B cell (primary cell): ENCODE measurements at regions not wholly inside any gene's neighbourhood (a gene's known extent, or its start where the extent isn't known, plus 50 kb on each side); places are given as distances from the start of the nearest gene placed in this dataset.

Source experiments
- ATAC-seq: fragments of 200-7000 bp; cut with Tn5 transposase; one replicate; pipeline ENCODE4 v1.10.0; 2021; ENCODE audit warnings: low read depth, mild to moderate bottlenecking, moderate number of reproducible peaks, moderate library complexity
- CTCF ChIA-PET: fragments of 350-600 bp; sonication (Branson Sonifier 250); formaldehyde crosslinking; loops from one replicate; lab custom pipeline; 2021; ENCODE audit warnings: antibody characterized with exemption, inconsistent platforms; lab: Charles Lee
- POLR2A ChIA-PET: fragments of 350-600 bp; sonication (Branson Sonifier 250); formaldehyde crosslinking; loops from one replicate; lab custom pipeline; 2021; ENCODE audit warnings: antibody characterized with exemption; lab: Charles Lee
- DNase-seq: peaks from one replicate; pipeline ENCODE4 v3.0.0; 2013
- H2AFZ ChIP-seq: 2 replicates; pipeline ENCODE4 v1.6.1; 2012; ENCODE audit warnings: mild to moderate bottlenecking, low read depth, low read length; ENCODE audit not compliant: insufficient read depth, poor library complexity, severe bottlenecking
- H3K27ac ChIP-seq, 2 donors: 1 replicate in 1 of 2; 2 replicates in 1 of 2; pipeline ENCODE4 v1.5.1; 2012 to 2013; ENCODE audit warnings: low read length in 2 of 2, mild to moderate bottlenecking in 2 of 2, moderate library complexity in 1 of 2
- H3K27me3 ChIP-seq, 4 experiments: fragments of 200-600 bp in 1 of 4; sonication (generic) in 1 of 4; replicated peaks in 1 of 4; 1 replicate in 2 of 4; 2 replicates in 2 of 4; pipeline versions ENCODE4 v1.6.1 to v1.7.0; 2013 to 2016; ENCODE audit warnings: low read length in 3 of 4, mild to moderate bottlenecking in 2 of 4, mixed read lengths in 1 of 4, moderate library complexity in 1 of 4; ENCODE audit not compliant: insufficient read depth in 4 of 4, control insufficient read depth in 3 of 4; ENCODE audit errors: control extremely low read depth in 1 of 4
- H3K36me3 ChIP-seq, 2 experiments: replicated peaks in 1 of 2; 1 replicate in 1 of 2; 2 replicates in 1 of 2; pipeline versions ENCODE4 v1.6.1 to v1.7.1; 2013; ENCODE audit warnings: low read length in 1 of 2; ENCODE audit not compliant: insufficient read depth in 2 of 2, control insufficient read depth in 1 of 2; ENCODE audit errors: control extremely low read depth in 1 of 2, extremely low read depth in 1 of 2
- H3K4me1 ChIP-seq, 2 donors: fragments of 200-600 bp in 1 of 2; sonication (generic) in 1 of 2; 1 replicate in 1 of 2; 2 replicates in 1 of 2; pipeline versions ENCODE4 v1.5.1 to v1.6.1; 2013 to 2017; ENCODE audit warnings: low read length in 2 of 2; ENCODE audit not compliant: control insufficient read depth in 2 of 2, insufficient read depth in 2 of 2
- H3K4me2 ChIP-seq: replicated peaks from 2 replicates; pipeline ENCODE3; 2012; ENCODE audit warnings: mild to moderate bottlenecking, low read depth, low read length; ENCODE audit not compliant: poor library complexity, severe bottlenecking
- H3K4me3 ChIP-seq, 5 experiments: fragments of 200-600 bp in 1 of 5; sonication (generic) in 1 of 5; 1 replicate in 3 of 5; 2 replicates in 2 of 5; pipeline versions ENCODE4 v1.5.1 to v1.7.0; 2011 to 2016; ENCODE audit warnings: low read length in 4 of 5, mild to moderate bottlenecking in 4 of 5, low read depth in 2 of 5, control low read depth in 1 of 5, moderate library complexity in 1 of 5; ENCODE audit not compliant: insufficient read depth in 1 of 5; ENCODE audit errors: control extremely low read depth in 1 of 5, extremely low read depth in 1 of 5
- H3K79me2 ChIP-seq: fragments of 200-600 bp; sonication (generic); one replicate; pipeline ENCODE4 v1.6.0; 2016; ENCODE audit warnings: low read length; ENCODE audit not compliant: control insufficient read depth, insufficient read depth
- H3K9ac ChIP-seq: fragments of 200-600 bp; sonication (generic); 2 replicates; pipeline ENCODE4 v1.6.1; 2017; ENCODE audit warnings: mild to moderate bottlenecking, low read length, moderate library complexity
- H3K9me3 ChIP-seq, 3 donors: one replicate each; pipeline versions ENCODE4 v1.6.1 to v1.7.1; 2013; ENCODE audit warnings: low read length in 2 of 3; ENCODE audit not compliant: control insufficient read depth in 2 of 3, insufficient read depth in 1 of 3; ENCODE audit errors: control extremely low read depth in 1 of 3
- H4K20me1 ChIP-seq: 2 replicates; pipeline ENCODE4 v1.6.0; 2012; ENCODE audit warnings: mild to moderate bottlenecking, low read length; ENCODE audit not compliant: insufficient read depth, control insufficient read depth, poor library complexity, severe bottlenecking
- H3K27ac Mint-ChIP-seq: one replicate; pipeline ENCODE4 v1.8.0; 2021; ENCODE audit warnings: mixed read lengths
- H3K27me3 Mint-ChIP-seq: one replicate; pipeline ENCODE4 v1.8.0; 2021; ENCODE audit warnings: mixed read lengths
- H3K4me1 Mint-ChIP-seq: one replicate; pipeline ENCODE4 v1.8.0; 2021; ENCODE audit warnings: mixed read lengths
- H3K4me3 Mint-ChIP-seq: one replicate; pipeline ENCODE4 v1.8.0; 2021; ENCODE audit warnings: mixed read lengths
- H3K9me3 Mint-ChIP-seq: one replicate; pipeline ENCODE4 v1.8.0; 2022; ENCODE audit warnings: mixed read lengths; ENCODE audit not compliant: insufficient read depth
- CTCF ChIP-seq: fragments of 200-600 bp; IDR thresholded peaks from one replicate; pipeline ENCODE4 v1.8.0; 2022; ENCODE audit warnings: antibody characterized with exemption, mild to moderate bottlenecking
- EZH2 ChIP-seq: IDR thresholded peaks from 2 replicates; pipeline ENCODE4 v1.6.1; 2012; ENCODE audit warnings: borderline replicate concordance, low read depth, mild to moderate bottlenecking, moderate library complexity, low read length; ENCODE audit not compliant: insufficient read depth, poor library complexity, severe bottlenecking
- WGBS: methylation state at CpG from one replicate; pipeline ENCODE4 v1.1.5; 2013; ENCODE audit warnings: missing lambda C conversion rate; ENCODE audit not compliant: insufficient coverage; 5-methylcytosine and 5-hydroxymethylcytosine counted together
- intact Hi-C: fragments of 100-400 bp; cut with micrococcal nuclease; formaldehyde crosslinking; loops from one replicate; pipeline ENCODE4 v1.10.0; 2022

GRCh38 chr2:187055463-187055862 lies 206.5 kb upstream of the ZSWIM2 start:
- no peaks in the 10 kb centered on the region for H3K79me2 ChIP-seq
- H4K20me1 ChIP-seq: no peaks in the 10 kb centered on the region
- ATAC-seq (no peak), DNase-seq (no peak)
- Mint-ChIP-seq H3K4me1 (no peaks in the 10 kb centered on the region), H3K27me3 (no peaks in the 10 kb centered on the region), H3K27ac (no peak overlapping the region), H3K9me3 (no peaks in the 10 kb centered on the region), H3K4me3 (no peak overlapping the region)
- H3K27me3 ChIP-seq: no peaks in the 10 kb centered on the region
- no peak overlapping the region for H3K4me3 ChIP-seq
- no peaks in the 10 kb centered on the region for H3K4me1 ChIP-seq
- H3K4me2 ChIP-seq: no peak overlapping the region
- no peak overlapping the region for H3K27ac ChIP-seq
- WGBS: 63% methylated on average over 1 of the region's 1 CpG
- H2AFZ ChIP-seq: no peak overlapping the region
- H3K36me3 ChIP-seq: no peaks in the 10 kb centered on the region
- ChIA-PET CTCF (no interaction called here), POLR2A (no interaction called here)
- intact Hi-C loops: no loop called here
- H3K9me3 ChIP-seq: no peaks in the 10 kb centered on the region
- no peak overlapping the region for H3K9ac ChIP-seq
- no peak for TF ChIP-seq CTCF
- TF ChIP-seq EZH2: no peak

- intact Hi-C loops: no loop called here
- Mint-ChIP-seq H3K27ac (no peak overlapping the region), H3K9me3 (no peaks in the 10 kb centered on the region)
Measured at GRCh38 chr2:187054501-187055319, 205.7 kb upstream of the ZSWIM2 start.

More at GRCh38 chr2:187054501-187055319, 205.7 kb upstream of the ZSWIM2 start:
- no peak for DNase-seq
- WGBS: 83% methylated on average over 3 of the region's 5 CpGs
- Histone ChIP-seq H3K4me1 (no peaks in the 10 kb centered on the region), H3K27me3 (no peaks in the 10 kb centered on the region), H3K4me3 (no peak overlapping the region), H3K27ac (no peak overlapping the region), H2AFZ (no peak overlapping the region), H3K9me3 (no peaks in the 10 kb centered on the region), H3K36me3 (no peaks in the 10 kb centered on the region), H3K4me2 (no peak overlapping the region), H3K79me2 (no peaks in the 10 kb centered on the region), H4K20me1 (no peaks in the 10 kb centered on the region), H3K9ac (no peak overlapping the region)
- CTCF ChIA-PET: no interaction called here
- Mint-ChIP-seq H3K27me3 (no peaks in the 10 kb centered on the region), H3K4me3 (no peak overlapping the region), H3K4me1 (no peaks in the 10 kb centered on the region)
- no peak for ATAC-seq
- POLR2A ChIA-PET: no interaction called here
- no peak for TF ChIP-seq EZH2
- no peak for TF ChIP-seq CTCF
